Stomach smooth muscle (tissue), 2 donors: ENCODE measurements at regions not wholly inside any gene's neighbourhood (a gene's known extent, or its start where the extent isn't known, plus 50 kb on each side); places are given as distances from the start of the nearest gene placed in this dataset.
"Not testable (repeated sequence)": the region's sequence is repeated elsewhere in the genome, so short reads cannot be mapped to it uniquely, and the experiment has no call there.

ENCODE experiments used
- H3K27ac ChIP-seq: one replicate; pipeline ENCODE4 v1.7.0; 2013; ENCODE audit warnings: mild to moderate bottlenecking, low read length, inconsistent platforms
- H3K27me3 ChIP-seq, 2 donors: one replicate each; pipeline ENCODE4 v1.7.0; 2013; ENCODE audit warnings: low read length in 2 of 2; ENCODE audit not compliant: insufficient read depth in 2 of 2, control insufficient read depth in 1 of 2
- H3K36me3 ChIP-seq, 2 donors: one replicate each; pipeline ENCODE4 v1.7.0; 2013; ENCODE audit warnings: low read length in 2 of 2; ENCODE audit not compliant: control insufficient read depth in 2 of 2, insufficient read depth in 2 of 2
- H3K4me1 ChIP-seq: one replicate; pipeline ENCODE4 v1.7.0; 2013; ENCODE audit warnings: low read length; ENCODE audit not compliant: control insufficient read depth, insufficient read depth
- H3K4me3 ChIP-seq, 2 donors: one replicate each; pipeline ENCODE4 v1.7.0; 2013; ENCODE audit warnings: low read length in 2 of 2
- H3K9ac ChIP-seq, 2 donors: one replicate each; pipeline ENCODE4 v1.7.0; 2013; ENCODE audit warnings: low read length in 2 of 2, mild to moderate bottlenecking in 1 of 2
- H3K9me3 ChIP-seq, 2 donors: one replicate each; pipeline ENCODE4 v1.7.0; 2013; ENCODE audit warnings: low read length in 2 of 2; ENCODE audit not compliant: control insufficient read depth in 2 of 2
- donor health status: healthy.
- donor health status: Pancreatic carcinoma.

GRCh38 chr15:38843736-38844590, 279.3 kb upstream of the RASGRP1 start:
- no peak overlapping the region for H3K27ac ChIP-seq
- H3K9ac ChIP-seq: no peak overlapping the region
- H3K4me3 ChIP-seq: no peak overlapping the region
- H3K9me3 ChIP-seq: no peaks in the 10 kb centered on the region
- no peaks in the 10 kb centered on the region for H3K27me3 ChIP-seq
- H3K36me3 ChIP-seq: no peaks in the 10 kb centered on the region
- peaks cover 4% of the 10 kb centered on the region for H3K4me1 ChIP-seq

DNA sequence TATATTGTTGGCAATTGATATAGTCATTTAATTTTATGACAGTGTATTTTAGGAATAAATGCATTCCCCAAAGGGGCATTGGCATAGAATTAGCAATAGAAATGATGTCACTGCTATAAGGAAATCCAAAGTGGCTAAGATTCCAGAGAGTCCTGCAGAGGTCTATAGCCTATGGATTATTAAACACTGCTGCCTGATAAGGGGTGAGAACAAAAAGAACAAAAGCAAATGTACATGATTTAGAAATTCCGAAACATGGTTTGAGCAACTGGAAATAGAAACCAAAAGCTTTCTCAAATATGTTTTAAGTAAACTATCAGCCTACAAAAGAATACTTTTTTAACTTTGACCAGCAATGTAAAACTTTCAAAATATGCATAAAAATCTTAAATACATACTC, 280.1 kb upstream of the RASGRP1 start:
- Histone ChIP-seq H3K27ac (no peak overlapping the region), H3K4me1 (peaks cover 4% of the 10 kb centered on the region), H3K27me3 (no peaks in the 10 kb centered on the region), H3K36me3 (no peaks in the 10 kb centered on the region), H3K9ac (no peak overlapping the region), H3K4me3 (no peak overlapping the region), H3K9me3 (no peaks in the 10 kb centered on the region)

DNA sequence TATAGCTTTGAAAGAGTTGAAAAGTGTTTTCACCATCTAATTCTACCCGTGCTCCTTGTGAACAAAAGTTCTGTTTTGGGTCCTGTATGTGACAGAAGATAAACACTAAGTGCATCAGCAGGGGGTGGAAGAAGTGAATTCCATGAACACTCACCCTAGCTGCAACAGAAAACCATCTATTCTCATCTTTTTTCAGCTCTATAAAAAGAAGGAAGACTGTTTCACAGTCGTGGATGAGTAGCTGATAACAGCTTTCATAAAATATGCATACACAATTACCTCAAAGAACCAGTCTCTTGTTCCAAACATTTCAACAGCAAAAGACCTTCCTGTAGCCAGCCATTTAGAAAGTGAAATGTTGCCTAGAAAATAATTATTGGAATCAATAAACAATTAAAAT, 281.7 kb upstream of the RASGRP1 start:
- Histone ChIP-seq H3K4me3 (no peak overlapping the region), H3K9ac (no peak overlapping the region), H3K27ac (no peak overlapping the region), H3K27me3 (no peaks in the 10 kb centered on the region), H3K9me3 (no peaks in the 10 kb centered on the region), H3K36me3 (no peaks in the 10 kb centered on the region), H3K4me1 (peaks cover 4% of the 10 kb centered on the region)

- H3K27ac ChIP-seq: no peak overlapping the region
- no peak overlapping the region for H3K4me3 ChIP-seq
- H3K4me1 ChIP-seq: no peaks in the 10 kb centered on the region
- H3K9ac ChIP-seq: no peak overlapping the region
- no peaks in the 10 kb centered on the region for H3K36me3 ChIP-seq
- H3K9me3 ChIP-seq: no peaks in the 10 kb centered on the region
- no peaks in the 10 kb centered on the region for H3K27me3 ChIP-seq
Measured at GRCh38 chr15:38847666-38848065, 283.1 kb upstream of the RASGRP1 start.

- H3K9me3 ChIP-seq: no peaks in the 10 kb centered on the region
- H3K4me3 ChIP-seq: no peak overlapping the region
- no peak overlapping the region for H3K9ac ChIP-seq
- no peaks in the 10 kb centered on the region for H3K4me1 ChIP-seq
- H3K36me3 ChIP-seq: no peaks in the 10 kb centered on the region
- no peaks in the 10 kb centered on the region for H3K27me3 ChIP-seq
- no peak overlapping the region for H3K27ac ChIP-seq
Measured at GRCh38 chr15:38849046-38849445, 284.4 kb upstream of the RASGRP1 start.

GRCh38 chr15:38852188-38852587, 287.6 kb upstream of the RASGRP1 start:
- H3K27ac ChIP-seq, H3K27me3 ChIP-seq, H3K4me3 ChIP-seq, H3K9ac ChIP-seq, H3K9me3 ChIP-seq, H3K36me3 ChIP-seq, H3K4me1 ChIP-seq: not testable (repeated sequence)

GRCh38 chr15:38853608-38854007, 289.0 kb upstream of the RASGRP1 start:
- H3K4me1 ChIP-seq: no peaks in the 10 kb centered on the region
- peaks cover 0 to 2% of the 10 kb centered on the region in 2 donors for H3K9me3 ChIP-seq
- no peak overlapping the region for H3K27ac ChIP-seq

GRCh38 chr15:38854506-38854905, 289.9 kb upstream of the RASGRP1 start:
- no peak overlapping the region for H3K27ac ChIP-seq
- H3K27me3 ChIP-seq: no peaks in the 10 kb centered on the region
- no peak overlapping the region for H3K9ac ChIP-seq
- no peaks in the 10 kb centered on the region for H3K4me1 ChIP-seq
- peaks cover 0 to 2% of the 10 kb centered on the region in 2 donors for H3K9me3 ChIP-seq
- H3K4me3 ChIP-seq: no peak overlapping the region
- H3K36me3 ChIP-seq: no peaks in the 10 kb centered on the region

More at GRCh38 chr15:38853608-38854007, 289.0 kb upstream of the RASGRP1 start:
- Histone ChIP-seq H3K4me3 (no peak overlapping the region), H3K9ac (no peak overlapping the region), H3K27me3 (no peaks in the 10 kb centered on the region), H3K36me3 (no peaks in the 10 kb centered on the region)

- Histone ChIP-seq H3K27me3 (no peaks in the 10 kb centered on the region), H3K9ac (no peak overlapping the region)
Measured at GRCh38 chr15:38857814-38858213, 293.2 kb upstream of the RASGRP1 start.

GRCh38 chr15:38859574-38859973, 295.0 kb upstream of the RASGRP1 start:
- peaks cover 0 to 2% of the 10 kb centered on the region in 2 donors for H3K9me3 ChIP-seq
- no peaks in the 10 kb centered on the region for H3K36me3 ChIP-seq
- no peak overlapping the region for H3K27ac ChIP-seq
- H3K4me1 ChIP-seq: peaks cover 5% of the 10 kb centered on the region
- no peak overlapping the region for H3K9ac ChIP-seq
- no peak overlapping the region for H3K4me3 ChIP-seq
- no peaks in the 10 kb centered on the region for H3K27me3 ChIP-seq

More at GRCh38 chr15:38857814-38858213, 293.2 kb upstream of the RASGRP1 start:
- H3K4me3 ChIP-seq: no peak overlapping the region
- H3K4me1 ChIP-seq: no peaks in the 10 kb centered on the region
- no peak overlapping the region for H3K27ac ChIP-seq
- no peaks in the 10 kb centered on the region for H3K36me3 ChIP-seq
- H3K9me3 ChIP-seq: peaks cover 0 to 2% of the 10 kb centered on the region in 2 donors

DNA sequence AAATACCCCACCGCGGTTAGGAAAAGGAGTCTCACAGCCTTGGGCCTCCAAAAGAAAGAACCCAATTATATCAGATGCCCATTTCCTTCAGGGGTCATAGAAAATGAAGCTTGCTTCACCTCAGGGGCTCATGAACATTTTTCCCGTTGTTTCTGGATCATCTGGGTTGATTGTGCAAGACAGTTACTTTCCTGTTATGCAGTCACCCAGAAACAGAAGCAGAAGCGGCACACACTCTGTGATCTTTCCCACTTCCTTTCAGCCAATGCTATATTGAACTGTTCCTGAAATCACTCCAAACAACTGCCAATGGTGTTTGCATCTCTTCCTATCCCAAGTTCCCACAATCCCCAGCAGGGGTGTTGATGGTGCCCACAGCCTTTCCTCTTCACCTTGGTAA, 295.6 kb upstream of the RASGRP1 start:
- Histone ChIP-seq H3K9me3 (peaks cover 0 to 2% of the 10 kb centered on the region in 2 donors), H3K27ac (no peak overlapping the region), H3K27me3 (no peaks in the 10 kb centered on the region), H3K9ac (no peak overlapping the region), H3K4me3 (no peak overlapping the region), H3K36me3 (no peaks in the 10 kb centered on the region), H3K4me1 (peaks cover 9% of the 10 kb centered on the region)
